MM.1S (cell line): ENCODE measurements at regions not wholly inside any gene's neighbourhood (a gene's known extent, or its start where the extent isn't known, plus 50 kb on each side); places are given as distances from the start of the nearest gene placed in this dataset.
"Not testable (repeated sequence)": the region's sequence is repeated elsewhere in the genome, so short reads cannot be mapped to it uniquely, and the experiment has no call there.

Source experiments
- DNase-seq: peaks from one replicate; pipeline ENCODE4 v3.0.0-alpha.2; 2015
- H2AFZ ChIP-seq: fragments of 300-600 bp; sonication (generic); 2 replicates; pipeline ENCODE4 v1.6.0; 2016; ENCODE audit warnings: antibody characterized with exemption, low read length
- H3F3A ChIP-seq: fragments of 300-600 bp; sonication (generic); 2 replicates; pipeline ENCODE4 v1.6.1; 2016; ENCODE audit warnings: mild to moderate bottlenecking, antibody characterized with exemption, low read length, moderate library complexity, mixed read lengths; ENCODE audit not compliant: insufficient read depth
- H3K27ac ChIP-seq: fragments of 300-600 bp; sonication (generic); 2 replicates; pipeline ENCODE4 v1.5.1; 2016; ENCODE audit warnings: mild to moderate bottlenecking, low read length
- H3K27me3 ChIP-seq: fragments of 300-600 bp; sonication (generic); replicated peaks from 2 replicates; pipeline ENCODE4 v1.6.0; 2016; ENCODE audit warnings: low read length; ENCODE audit not compliant: insufficient read depth
- H3K36me3 ChIP-seq: fragments of 300-600 bp; sonication (generic); replicated peaks from 2 replicates; pipeline ENCODE4 v1.6.1; 2016; ENCODE audit warnings: mild to moderate bottlenecking, low read length, mixed read lengths; ENCODE audit not compliant: insufficient read depth
- H3K4me1 ChIP-seq: fragments of 300-600 bp; sonication (generic); 2 replicates; pipeline ENCODE4 v1.6.1; 2016; ENCODE audit warnings: low read length, mixed read lengths
- H3K4me2 ChIP-seq: fragments of 300-600 bp; sonication (generic); 2 replicates; pipeline ENCODE4 v1.6.0; 2016; ENCODE audit warnings: low read depth, low read length
- H3K4me3 ChIP-seq: fragments of 300-600 bp; sonication (generic); 2 replicates; pipeline ENCODE4 v1.5.1; 2016; ENCODE audit warnings: low read length, mixed read lengths
- H3K79me2 ChIP-seq: fragments of 300-600 bp; sonication (generic); 2 replicates; pipeline ENCODE4 v1.6.1; 2016; ENCODE audit warnings: mixed run types, low read length, mixed read lengths
- H3K9ac ChIP-seq: fragments of 300-600 bp; sonication (generic); 2 replicates; pipeline ENCODE4 v1.6.1; 2016; ENCODE audit warnings: low read length, mixed read lengths
- H3K9me2 ChIP-seq: fragments of 300-600 bp; sonication (generic); replicated peaks from 2 replicates; pipeline ENCODE4 v1.6.1; 2016; ENCODE audit warnings: mild to moderate bottlenecking, low read length, mixed read lengths; ENCODE audit not compliant: insufficient read depth
- H3K9me3 ChIP-seq: fragments of 300-600 bp; sonication (generic); replicated peaks from 2 replicates; pipeline ENCODE4 v1.6.1; 2016; ENCODE audit warnings: mild to moderate bottlenecking, low read length, mixed read lengths; ENCODE audit not compliant: insufficient read depth
- H4K20me1 ChIP-seq: fragments of 300-600 bp; sonication (generic); 2 replicates; pipeline ENCODE4 v1.6.1; 2016; ENCODE audit warnings: mild to moderate bottlenecking, low read length, moderate library complexity, mixed read lengths; ENCODE audit not compliant: insufficient read depth

GRCh38 chrX:3858332-3858731 is 144.9 kb upstream of the PRKX start:
- DNase-seq, H3K79me2 ChIP-seq, H3F3A ChIP-seq, H3K4me1 ChIP-seq, H3K4me2 ChIP-seq, H3K9me3 ChIP-seq, H3K4me3 ChIP-seq, H4K20me1 ChIP-seq, H3K9me2 ChIP-seq, H3K27me3 ChIP-seq, H3K9ac ChIP-seq, H2AFZ ChIP-seq, H3K36me3 ChIP-seq, H3K27ac ChIP-seq: not testable (repeated sequence)

- H3K4me3 ChIP-seq, H4K20me1 ChIP-seq: not testable (repeated sequence)
Observed at GRCh38 chrX:3843522-3844145, 130.2 kb upstream of the PRKX start.

GRCh38 chrX:3842822-3843521 is 129.5 kb upstream of the PRKX start:
- not testable (repeated sequence) for H3K79me2 ChIP-seq, H4K20me1 ChIP-seq, H3K4me1 ChIP-seq, H3K27ac ChIP-seq, H3K4me2 ChIP-seq, H3K9me2 ChIP-seq, H3K9ac ChIP-seq, H3K4me3 ChIP-seq, DNase-seq, H3K9me3 ChIP-seq, H3K36me3 ChIP-seq, H3F3A ChIP-seq, H3K27me3 ChIP-seq, H2AFZ ChIP-seq

More at GRCh38 chrX:3843522-3844145, 130.2 kb upstream of the PRKX start:
- DNase-seq, H3K4me2 ChIP-seq, H3K9me2 ChIP-seq, H3K79me2 ChIP-seq, H3K27ac ChIP-seq, H3F3A ChIP-seq, H3K4me1 ChIP-seq, H3K36me3 ChIP-seq, H3K9me3 ChIP-seq, H3K27me3 ChIP-seq, H2AFZ ChIP-seq, H3K9ac ChIP-seq: not testable (repeated sequence)

GRCh38 chrX:3838754-3839153 is 125.3 kb upstream of the PRKX start:
- not testable (repeated sequence) for H2AFZ ChIP-seq, H3K27me3 ChIP-seq, H3F3A ChIP-seq, H3K36me3 ChIP-seq, H3K9ac ChIP-seq, H3K4me2 ChIP-seq, H4K20me1 ChIP-seq, H3K79me2 ChIP-seq, H3K4me1 ChIP-seq, H3K9me3 ChIP-seq, H3K27ac ChIP-seq, H3K4me3 ChIP-seq, H3K9me2 ChIP-seq, DNase-seq

GRCh38 chrX:3837958-3838643 is 124.7 kb upstream of the PRKX start:
- H3K9me3 ChIP-seq, H3K27me3 ChIP-seq, H2AFZ ChIP-seq, H4K20me1 ChIP-seq, H3F3A ChIP-seq, H3K9me2 ChIP-seq, H3K9ac ChIP-seq, H3K4me2 ChIP-seq, H3K4me3 ChIP-seq, H3K27ac ChIP-seq, H3K79me2 ChIP-seq, H3K4me1 ChIP-seq, DNase-seq, H3K36me3 ChIP-seq: not testable (repeated sequence)

DNA sequence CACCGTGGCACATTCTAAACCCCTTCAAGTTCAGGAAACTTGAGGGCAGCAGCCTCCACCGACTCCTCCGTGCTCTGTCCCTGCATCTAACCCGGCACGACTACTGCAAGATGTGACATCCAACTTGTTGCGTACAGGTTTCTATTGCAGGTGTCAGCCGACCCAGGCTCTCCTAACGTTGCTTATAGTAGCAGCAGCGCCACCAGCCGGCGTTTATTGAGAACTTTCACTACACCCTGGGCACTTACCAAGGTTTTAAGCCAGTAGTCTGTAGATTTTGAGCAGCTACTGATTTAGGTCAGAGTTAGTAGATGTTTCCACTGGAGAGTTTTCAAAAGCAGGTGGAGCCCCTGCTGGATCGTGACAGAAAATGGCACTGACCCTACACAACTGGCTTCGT is 123.8 kb upstream of the PRKX start:
- H3K9me2 ChIP-seq, H3K9me3 ChIP-seq, H4K20me1 ChIP-seq, H3K27me3 ChIP-seq, H3K79me2 ChIP-seq, DNase-seq, H3F3A ChIP-seq, H2AFZ ChIP-seq, H3K9ac ChIP-seq, H3K36me3 ChIP-seq, H3K4me3 ChIP-seq, H3K27ac ChIP-seq, H3K4me2 ChIP-seq, H3K4me1 ChIP-seq: not testable (repeated sequence)

- H3K27me3 ChIP-seq, H3K4me2 ChIP-seq, H2AFZ ChIP-seq, H3K9me2 ChIP-seq, H4K20me1 ChIP-seq, H3F3A ChIP-seq, H3K4me3 ChIP-seq, H3K4me1 ChIP-seq, DNase-seq, H3K27ac ChIP-seq, H3K9ac ChIP-seq, H3K9me3 ChIP-seq, H3K79me2 ChIP-seq, H3K36me3 ChIP-seq: not testable (repeated sequence)
Observed at GRCh38 chrX:3833761-3834542, 120.5 kb upstream of the PRKX start.
